22Rv1 (cell line): ENCODE measurements at regions not wholly inside any gene's neighbourhood (a gene's known extent, or its start where the extent isn't known, plus 50 kb on each side); places are given as distances from the start of the nearest gene placed in this dataset.

Experiments used
- CTCF ChIP-seq: fragments of 450-650 bp; IDR thresholded peaks from 2 replicates; pipeline ENCODE4 v1.5.1; 2017; ENCODE audit warnings: mild to moderate bottlenecking
- ZFX ChIP-seq: fragments of 450-650 bp; IDR thresholded peaks from 2 replicates; pipeline ENCODE4 v1.6.1; 2017; ENCODE audit warnings: antibody characterized with exemption, borderline replicate concordance

- TF ChIP-seq CTCF = no peak
- no peak for TF ChIP-seq ZFX
These were observed 75.9 kb downstream of the INSIG1 start for GRCh38 chr7:155373359-155374273.
